ENCODE measurements at regions not wholly inside any gene's neighbourhood (a gene's known extent, or its start where the extent isn't known, plus 50 kb on each side); places are given as distances from the start of the nearest gene placed in this dataset.

DNA sequence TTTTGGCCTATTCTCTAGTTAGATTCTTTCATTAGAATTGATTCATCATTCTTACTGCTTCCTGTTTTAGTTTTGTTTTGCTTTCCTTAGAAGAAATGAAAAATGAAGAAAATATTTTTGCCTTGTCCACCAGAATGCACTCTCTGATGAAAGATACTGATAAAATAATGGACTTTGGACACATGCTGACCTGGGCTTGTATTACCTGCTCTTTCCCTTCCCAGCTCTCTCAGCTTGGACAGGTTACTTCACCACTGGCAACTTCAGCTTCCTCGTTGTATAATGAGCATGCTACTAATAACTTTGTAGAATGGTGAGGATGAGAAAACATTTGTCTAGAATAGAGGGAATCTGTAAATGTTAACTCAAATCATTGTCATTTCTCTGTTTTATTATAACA lies 1468.1 kb upstream of the WWC1 start:
- H3K4me3 Mint-ChIP-seq = no peak overlapping the region
- H3K27me3 Mint-ChIP-seq = no peaks in the 10 kb centered on the region
- H3K9me3 Mint-ChIP-seq (ENCODE audit: low read depth) = peaks cover 14% of the 10 kb centered on the region
- H3K4me1 Mint-ChIP-seq (ENCODE audit: low read depth) = no peaks in the 10 kb centered on the region
- no peak overlapping the region for H3K27ac Mint-ChIP-seq
- no peaks in the 10 kb centered on the region for H3K36me3 Mint-ChIP-seq

GRCh38 chr5:166834246-166834645 lies 1457.2 kb upstream of the WWC1 start:
- H3K27ac Mint-ChIP-seq = no peak overlapping the region
- H3K9me3 Mint-ChIP-seq (ENCODE audit: low read depth) = no peaks in the 10 kb centered on the region
- no peaks in the 10 kb centered on the region for H3K4me1 Mint-ChIP-seq (ENCODE audit: low read depth)
- H3K36me3 Mint-ChIP-seq = no peaks in the 10 kb centered on the region
- H3K27me3 Mint-ChIP-seq = no peaks in the 10 kb centered on the region
- no peak overlapping the region for H3K4me3 Mint-ChIP-seq

DNA sequence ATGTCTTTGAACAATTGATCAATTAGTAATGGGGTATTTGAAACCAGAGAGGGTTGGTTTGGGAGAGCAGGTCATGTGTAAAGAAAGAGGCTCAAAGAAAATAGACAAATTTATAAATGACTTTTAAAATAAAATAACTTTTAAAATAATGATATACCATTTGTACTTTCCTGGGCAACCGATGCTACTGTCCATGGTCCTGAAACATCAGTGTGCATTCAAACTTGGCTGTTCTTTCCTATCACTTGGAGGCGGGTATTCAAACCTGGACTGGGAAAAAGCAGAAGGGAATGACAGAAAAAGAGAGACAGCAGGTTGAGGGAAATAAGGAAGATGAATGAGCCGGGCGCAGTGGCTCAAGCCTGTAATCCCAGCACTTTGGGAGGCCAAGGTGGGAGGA lies 1446.4 kb upstream of the WWC1 start:
- H3K27ac Mint-ChIP-seq = no peak overlapping the region

DNA sequence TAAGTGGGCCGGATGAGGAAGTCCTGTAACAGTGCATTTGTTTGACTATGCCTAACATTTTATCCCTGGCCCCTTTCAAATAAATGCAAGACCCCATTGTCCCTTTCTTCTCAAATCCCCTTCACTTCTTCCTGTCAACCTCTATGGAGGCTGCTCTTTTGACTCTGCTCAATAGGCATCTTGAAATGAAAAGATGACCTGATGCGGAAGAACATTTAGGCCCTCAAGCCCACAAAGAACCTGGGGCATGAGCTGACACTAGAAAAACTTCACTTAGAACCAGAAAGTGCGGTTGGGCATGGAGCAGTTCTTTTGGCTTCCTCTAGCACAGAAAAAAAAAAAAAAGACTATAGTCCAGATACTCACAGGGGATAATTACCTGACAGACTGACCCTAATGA lies 1434.7 kb upstream of the WWC1 start:
- Mint-ChIP-seq H3K27me3 (no peaks in the 10 kb centered on the region), H3K4me1 (ENCODE audit: low read depth) (no peaks in the 10 kb centered on the region), H3K36me3 (no peaks in the 10 kb centered on the region), H3K4me3 (no peak overlapping the region), H3K27ac (no peak overlapping the region), H3K9me3 (ENCODE audit: low read depth) (peaks cover 13% of the 10 kb centered on the region)

More for the DNA sequence above, 1446.4 kb upstream of the WWC1 start:
- Mint-ChIP-seq H3K4me1 (ENCODE audit: low read depth) (no peaks in the 10 kb centered on the region), H3K27me3 (no peaks in the 10 kb centered on the region), H3K4me3 (no peak overlapping the region), H3K9me3 (ENCODE audit: low read depth) (peaks cover 14% of the 10 kb centered on the region), H3K36me3 (no peaks in the 10 kb centered on the region)

DNA sequence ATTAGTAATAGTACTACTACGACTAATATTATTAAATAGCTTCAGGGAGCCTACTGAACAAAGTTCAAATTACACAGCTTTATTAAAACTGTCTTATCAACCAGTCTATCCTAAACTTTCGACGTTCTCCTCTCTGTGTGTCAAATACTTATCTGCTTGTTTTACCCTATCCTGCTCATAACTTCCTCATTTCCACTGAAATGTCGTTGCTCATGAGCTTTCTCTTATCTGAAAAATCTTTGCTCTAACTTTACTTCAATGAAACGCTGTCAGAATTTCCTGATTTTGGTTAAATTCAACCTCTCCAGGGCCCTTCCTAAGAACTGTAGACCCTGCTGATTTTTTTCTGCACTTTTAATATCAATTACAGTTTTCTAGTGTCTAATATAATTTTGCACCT lies 1431.0 kb upstream of the WWC1 start:
- no peak overlapping the region for H3K4me3 Mint-ChIP-seq
- no peaks in the 10 kb centered on the region for H3K4me1 Mint-ChIP-seq (ENCODE audit: low read depth)
- H3K9me3 Mint-ChIP-seq (ENCODE audit: low read depth) = peaks cover 7% of the 10 kb centered on the region
- H3K27me3 Mint-ChIP-seq = no peaks in the 10 kb centered on the region
- no peak overlapping the region for H3K27ac Mint-ChIP-seq
- no peaks in the 10 kb centered on the region for H3K36me3 Mint-ChIP-seq

DNA sequence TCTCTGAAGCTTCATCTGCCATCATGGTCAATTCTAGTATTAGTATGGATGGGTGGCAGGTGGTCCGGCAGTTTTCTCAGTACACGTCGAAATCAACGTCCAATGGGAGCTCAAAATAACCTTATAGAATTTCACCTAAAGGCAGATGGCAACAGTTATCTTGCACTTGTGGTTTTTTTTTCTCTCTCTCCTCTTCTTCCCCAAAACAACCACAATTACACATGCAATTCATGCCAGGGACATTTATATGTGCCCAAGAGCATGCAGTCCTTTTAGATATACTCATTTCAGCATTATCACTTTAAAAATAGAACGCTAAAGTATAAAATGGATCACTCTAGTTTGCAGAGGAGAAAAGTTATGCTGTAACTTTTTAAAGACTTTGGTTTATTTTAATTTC lies 1428.9 kb upstream of the WWC1 start:
- Mint-ChIP-seq H3K9me3 (ENCODE audit: low read depth) (peaks cover 7% of the 10 kb centered on the region), H3K4me1 (ENCODE audit: low read depth) (no peaks in the 10 kb centered on the region), H3K27me3 (no peaks in the 10 kb centered on the region), H3K4me3 (no peak overlapping the region), H3K27ac (no peak overlapping the region), H3K36me3 (no peaks in the 10 kb centered on the region)

DNA sequence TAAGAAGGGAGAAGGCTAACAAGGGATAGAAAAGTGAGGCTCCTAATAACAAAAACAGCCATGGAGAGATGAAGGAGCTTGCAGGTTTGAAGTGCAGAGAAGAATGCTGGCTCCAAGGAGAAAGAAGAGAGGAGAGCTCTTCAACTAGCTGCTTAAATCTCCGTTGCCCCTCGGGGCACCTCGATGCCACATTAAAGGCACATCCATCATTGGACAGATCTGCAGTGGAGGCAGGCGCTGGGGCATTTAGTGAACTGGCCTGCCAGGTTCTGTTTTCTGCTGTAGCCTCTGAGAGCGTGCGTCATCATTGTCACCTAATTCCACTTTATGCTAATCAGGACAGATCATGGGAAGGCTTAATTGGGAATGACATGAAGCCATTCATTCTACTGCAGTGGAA lies 1426.2 kb upstream of the WWC1 start:
- Mint-ChIP-seq H3K27ac (no peak overlapping the region), H3K4me1 (ENCODE audit: low read depth) (no peaks in the 10 kb centered on the region), H3K9me3 (ENCODE audit: low read depth) (peaks cover 10% of the 10 kb centered on the region), H3K27me3 (no peaks in the 10 kb centered on the region), H3K36me3 (no peaks in the 10 kb centered on the region), H3K4me3 (no peak overlapping the region)

DNA sequence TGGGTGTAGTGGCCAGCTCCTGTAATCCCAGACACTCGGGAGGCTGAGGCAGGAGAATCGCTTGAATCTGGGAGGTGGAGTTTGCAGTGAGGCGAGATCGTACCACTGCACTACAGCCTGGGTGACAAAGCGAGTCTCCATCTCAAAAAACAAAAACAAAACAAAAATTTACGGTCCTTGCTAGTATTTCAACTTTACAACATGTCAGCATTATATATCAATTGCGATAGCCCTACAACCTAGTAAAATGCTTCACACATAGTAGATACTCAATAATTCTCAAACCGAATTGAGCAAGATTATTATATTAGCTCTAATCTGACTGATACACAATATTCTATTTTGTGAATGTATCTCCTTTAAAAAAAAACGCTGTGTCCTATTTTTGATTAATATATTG lies 1411.0 kb upstream of the WWC1 start:
- Mint-ChIP-seq H3K27ac (no peak overlapping the region), H3K4me3 (no peak overlapping the region), H3K9me3 (ENCODE audit: low read depth) (peaks cover 4% of the 10 kb centered on the region), H3K4me1 (ENCODE audit: low read depth) (no peaks in the 10 kb centered on the region), H3K36me3 (no peaks in the 10 kb centered on the region), H3K27me3 (no peaks in the 10 kb centered on the region)

DNA sequence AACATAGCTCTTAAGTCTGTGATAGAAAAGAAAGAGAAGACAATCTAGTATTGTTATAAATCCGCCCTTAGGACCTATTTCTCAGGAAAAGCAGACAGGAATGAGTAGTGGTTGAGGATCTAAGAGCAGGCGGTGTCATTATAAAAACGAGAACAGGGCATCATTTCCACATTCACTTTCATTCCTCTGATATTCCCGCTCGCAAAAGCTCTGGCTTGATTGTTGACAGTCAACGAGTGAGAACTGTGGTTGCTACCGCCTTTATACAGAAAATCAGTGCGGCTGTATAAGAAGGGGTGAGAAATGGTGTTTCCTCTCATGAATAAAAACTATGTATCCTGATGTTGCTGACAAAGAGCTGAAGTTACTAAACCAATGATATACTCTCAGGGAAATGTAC lies 1409.6 kb upstream of the WWC1 start:
- H3K9me3 Mint-ChIP-seq (ENCODE audit: low read depth) = peaks cover 4% of the 10 kb centered on the region
- no peak overlapping the region for H3K4me3 Mint-ChIP-seq
- no peaks in the 10 kb centered on the region for H3K4me1 Mint-ChIP-seq (ENCODE audit: low read depth)
- H3K36me3 Mint-ChIP-seq = no peaks in the 10 kb centered on the region
- no peak overlapping the region for H3K27ac Mint-ChIP-seq
- H3K27me3 Mint-ChIP-seq = no peaks in the 10 kb centered on the region

- Mint-ChIP-seq H3K27me3 (no peaks in the 10 kb centered on the region), H3K4me1 (ENCODE audit: low read depth) (no peaks in the 10 kb centered on the region), H3K4me3 (no peak overlapping the region), H3K36me3 (no peaks in the 10 kb centered on the region), H3K27ac (no peak overlapping the region), H3K9me3 (ENCODE audit: low read depth) (peaks cover 4% of the 10 kb centered on the region)
Measured at GRCh38 chr5:166883016-166883415, 1408.4 kb upstream of the WWC1 start.

- no peak overlapping the region for H3K4me3 Mint-ChIP-seq
- H3K36me3 Mint-ChIP-seq = no peaks in the 10 kb centered on the region
- H3K9me3 Mint-ChIP-seq (ENCODE audit: low read depth) = peaks cover 8% of the 10 kb centered on the region
- H3K27ac Mint-ChIP-seq = no peak overlapping the region
- no peaks in the 10 kb centered on the region for H3K4me1 Mint-ChIP-seq (ENCODE audit: low read depth)
- H3K27me3 Mint-ChIP-seq = no peaks in the 10 kb centered on the region
Measured at GRCh38 chr5:166898166-166898565, 1393.3 kb upstream of the WWC1 start.

GRCh38 chr5:166899343-166899742 lies 1392.1 kb upstream of the WWC1 start:
- Mint-ChIP-seq H3K36me3 (no peaks in the 10 kb centered on the region), H3K9me3 (ENCODE audit: low read depth) (peaks cover 8% of the 10 kb centered on the region), H3K27ac (no peak overlapping the region)

GRCh38 chr5:166904571-166904970 lies 1386.9 kb upstream of the WWC1 start:
- Mint-ChIP-seq H3K9me3 (ENCODE audit: low read depth) (peaks cover 5% of the 10 kb centered on the region), H3K36me3 (no peaks in the 10 kb centered on the region), H3K4me3 (no peak overlapping the region), H3K27me3 (no peaks in the 10 kb centered on the region), H3K4me1 (ENCODE audit: low read depth) (no peaks in the 10 kb centered on the region), H3K27ac (no peak overlapping the region)

More at GRCh38 chr5:166899343-166899742, 1392.1 kb upstream of the WWC1 start:
- Mint-ChIP-seq H3K27me3 (no peaks in the 10 kb centered on the region), H3K4me3 (no peak overlapping the region), H3K4me1 (ENCODE audit: low read depth) (no peaks in the 10 kb centered on the region)

GRCh38 chr5:166906991-166907713 lies 1384.3 kb upstream of the WWC1 start:
- Mint-ChIP-seq H3K36me3 (no peaks in the 10 kb centered on the region), H3K4me3 (no peak overlapping the region), H3K4me1 (ENCODE audit: low read depth) (no peaks in the 10 kb centered on the region), H3K9me3 (ENCODE audit: low read depth) (peaks cover 5% of the 10 kb centered on the region), H3K27me3 (no peaks in the 10 kb centered on the region), H3K27ac (no peak overlapping the region)

- Mint-ChIP-seq H3K9me3 (ENCODE audit: low read depth) (peaks cover 5% of the 10 kb centered on the region), H3K36me3 (no peaks in the 10 kb centered on the region), H3K4me1 (ENCODE audit: low read depth) (no peaks in the 10 kb centered on the region), H3K4me3 (no peak overlapping the region), H3K27ac (no peak overlapping the region), H3K27me3 (no peaks in the 10 kb centered on the region)
Measured at GRCh38 chr5:166909040-166909439, 1382.4 kb upstream of the WWC1 start.

GRCh38 chr5:166909926-166910325 lies 1381.5 kb upstream of the WWC1 start:
- Mint-ChIP-seq H3K4me1 (ENCODE audit: low read depth) (no peaks in the 10 kb centered on the region), H3K36me3 (no peaks in the 10 kb centered on the region), H3K27me3 (no peaks in the 10 kb centered on the region), H3K9me3 (ENCODE audit: low read depth) (peaks cover 5% of the 10 kb centered on the region), H3K4me3 (no peak overlapping the region), H3K27ac (no peak overlapping the region)
